ENCODE measurements at regions not wholly inside any gene's neighbourhood (a gene's known extent, or its start where the extent isn't known, plus 50 kb on each side); places are given as distances from the start of the nearest gene placed in this dataset.

DNA sequence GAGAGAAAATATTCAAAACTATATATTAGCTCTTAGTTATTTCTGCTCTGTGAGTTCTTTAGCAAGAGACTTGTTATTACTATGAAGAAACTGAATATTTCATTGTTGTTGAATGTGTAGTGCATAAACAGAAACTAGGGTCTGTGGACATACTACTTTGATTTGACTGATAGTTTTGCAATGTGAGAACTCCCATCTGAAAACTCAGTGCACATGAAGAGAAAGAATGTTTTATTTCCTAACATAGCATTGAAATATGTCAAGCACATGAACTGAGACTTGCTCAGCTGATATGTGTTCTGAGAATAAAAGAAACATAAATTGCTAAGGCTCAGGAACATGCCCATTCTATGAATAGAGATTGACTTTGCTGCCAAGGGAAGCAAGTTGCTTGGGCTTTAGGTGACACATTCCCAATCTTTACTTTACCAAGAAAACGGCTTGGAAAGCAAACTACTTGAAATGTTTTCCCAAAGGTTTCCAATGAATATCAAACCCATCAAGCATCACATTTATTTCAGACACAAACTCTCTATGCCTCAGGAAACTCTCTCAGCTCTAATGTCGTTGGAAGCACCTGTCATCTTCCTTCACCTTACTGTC lies 290.4 kb downstream of the SLC16A7 start:
- Histone ChIP-seq H3K4me2 (replicated peaks; ENCODE audit: extremely low read depth, low read length, poor library complexity, severe bottlenecking) (no peak overlapping the region), H3K36me3 (replicated peaks in 1 of 2; ENCODE audit: control insufficient read depth in 1 of 2, insufficient read depth in 2 of 2, low read length in 2 of 2) (no peaks in the 10 kb centered on the region), H2AFZ (ENCODE audit: insufficient read depth, low read depth, low read length, poor library complexity, severe bottlenecking) (no peak overlapping the region), H3K9ac (ENCODE audit: insufficient read depth, low read length, poor library complexity, severe bottlenecking) (no peak overlapping the region), H3K27me3 (ENCODE audit: control insufficient read depth in 2 of 2, insufficient read depth in 2 of 2, low read length in 2 of 2) (no peaks in the 10 kb centered on the region), H3K4me1 (ENCODE audit: control insufficient read depth in 1 of 2, insufficient read depth in 2 of 2, low read length in 2 of 2) (no peaks in the 10 kb centered on the region), H3K4me3 (replicated peaks in 1 of 3; ENCODE audit: low read depth in 2 of 3, low read length in 3 of 3) (no peak overlapping the region), H3K79me2 (ENCODE audit: insufficient read depth, low read length) (no peaks in the 10 kb centered on the region), H4K20me1 (ENCODE audit: insufficient read depth, low read length) (no peaks in the 10 kb centered on the region), H3K27ac (ENCODE audit: low read depth in 1 of 2, low read length in 2 of 2) (no peak overlapping the region), H3K9me3 (replicated peaks in 1 of 2; ENCODE audit: control insufficient read depth in 1 of 2, insufficient read depth in 1 of 2, low read length in 2 of 2) (no peaks in the 10 kb centered on the region)
- TF ChIP-seq, protein P1, sequence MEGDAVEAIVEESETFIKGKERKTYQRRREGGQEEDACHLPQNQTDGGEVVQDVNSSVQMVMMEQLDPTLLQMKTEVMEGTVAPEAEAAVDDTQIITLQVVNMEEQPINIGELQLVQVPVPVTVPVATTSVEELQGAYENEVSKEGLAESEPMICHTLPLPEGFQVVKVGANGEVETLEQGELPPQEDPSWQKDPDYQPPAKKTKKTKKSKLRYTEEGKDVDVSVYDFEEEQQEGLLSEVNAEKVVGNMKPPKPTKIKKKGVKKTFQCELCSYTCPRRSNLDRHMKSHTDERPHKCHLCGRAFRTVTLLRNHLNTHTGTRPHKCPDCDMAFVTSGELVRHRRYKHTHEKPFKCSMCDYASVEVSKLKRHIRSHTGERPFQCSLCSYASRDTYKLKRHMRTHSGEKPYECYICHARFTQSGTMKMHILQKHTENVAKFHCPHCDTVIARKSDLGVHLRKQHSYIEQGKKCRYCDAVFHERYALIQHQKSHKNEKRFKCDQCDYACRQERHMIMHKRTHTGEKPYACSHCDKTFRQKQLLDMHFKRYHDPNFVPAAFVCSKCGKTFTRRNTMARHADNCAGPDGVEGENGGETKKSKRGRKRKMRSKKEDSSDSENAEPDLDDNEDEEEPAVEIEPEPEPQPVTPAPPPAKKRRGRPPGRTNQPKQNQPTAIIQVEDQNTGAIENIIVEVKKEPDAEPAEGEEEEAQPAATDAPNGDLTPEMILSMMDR (IDR thresholded peaks at IDR 0.05) = no peak
- H3K36me3 Mint-ChIP-seq = no peaks in the 10 kb centered on the region
- no peak overlapping the region for H3K27ac Mint-ChIP-seq
- H3K4me1 Mint-ChIP-seq = no peaks in the 10 kb centered on the region
- H3K9me3 Mint-ChIP-seq = peaks cover 0 to 13% (median 3%) of the 10 kb centered on the region in 7 donors
- no peak for DNase-seq
- peaks cover 0 to 1% (median 0%) of the 10 kb centered on the region in 3 donors for H3K27me3 Mint-ChIP-seq (ENCODE audit: low read depth in 3 of 3)
- WGBS (ENCODE audit: insufficient coverage) = 86% methylated on average over 1 of the region's 2 CpGs
- no peak overlapping the region for H3K4me3 Mint-ChIP-seq
- intact Hi-C loops (cut with micrococcal nuclease) = no loop called here

DNA sequence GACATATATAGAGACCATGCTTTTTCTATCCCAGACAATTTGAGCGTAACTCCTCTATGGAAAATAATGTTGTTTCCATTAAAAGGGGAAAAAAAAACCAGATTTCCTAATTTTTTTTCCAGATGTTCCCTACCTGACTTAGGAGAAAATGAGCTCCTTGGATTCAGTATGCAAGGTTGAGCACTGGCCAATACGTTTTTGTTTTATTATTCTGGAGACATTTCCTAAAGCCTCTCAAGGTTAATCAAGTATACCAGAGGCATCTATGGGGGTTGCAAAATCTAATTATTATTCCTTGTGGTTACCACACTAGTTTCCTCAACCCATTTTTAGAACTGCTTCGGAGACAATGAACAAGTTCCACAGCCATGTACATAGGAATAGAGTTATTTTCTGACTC lies 291.3 kb downstream of the SLC16A7 start:
- Histone ChIP-seq H3K27ac (ENCODE audit: low read depth in 1 of 2, low read length in 2 of 2) (no peak overlapping the region), H3K79me2 (ENCODE audit: insufficient read depth, low read length) (no peaks in the 10 kb centered on the region), H3K9me3 (replicated peaks in 1 of 2; ENCODE audit: control insufficient read depth in 1 of 2, insufficient read depth in 1 of 2, low read length in 2 of 2) (peaks cover 0 to 3% of the 10 kb centered on the region in 2 donors), H2AFZ (ENCODE audit: insufficient read depth, low read depth, low read length, poor library complexity, severe bottlenecking) (no peak overlapping the region), H3K4me1 (ENCODE audit: control insufficient read depth in 1 of 2, insufficient read depth in 2 of 2, low read length in 2 of 2) (no peaks in the 10 kb centered on the region), H3K9ac (ENCODE audit: insufficient read depth, low read length, poor library complexity, severe bottlenecking) (no peak overlapping the region), H3K27me3 (ENCODE audit: control insufficient read depth in 2 of 2, insufficient read depth in 2 of 2, low read length in 2 of 2) (no peaks in the 10 kb centered on the region), H3K4me3 (replicated peaks in 1 of 3; ENCODE audit: low read depth in 2 of 3, low read length in 3 of 3) (no peak overlapping the region), H4K20me1 (ENCODE audit: insufficient read depth, low read length) (no peaks in the 10 kb centered on the region), H3K4me2 (replicated peaks; ENCODE audit: extremely low read depth, low read length, poor library complexity, severe bottlenecking) (no peak overlapping the region), H3K36me3 (replicated peaks in 1 of 2; ENCODE audit: control insufficient read depth in 1 of 2, insufficient read depth in 2 of 2, low read length in 2 of 2) (no peaks in the 10 kb centered on the region)
- TF ChIP-seq, protein P1 (IDR thresholded peaks at IDR 0.05) = no peak
- H3K9me3 Mint-ChIP-seq = peaks cover 0 to 10% (median 3%) of the 10 kb centered on the region in 7 donors
- no CpG with 5 or more reads among the region's 3 CpGs for WGBS (ENCODE audit: insufficient coverage)
- H3K27me3 Mint-ChIP-seq (ENCODE audit: low read depth in 3 of 3) = peaks cover 0 to 1% (median 0%) of the 10 kb centered on the region in 3 donors
- intact Hi-C loops (cut with micrococcal nuclease) = no loop called here
- no peak for DNase-seq
- no peaks in the 10 kb centered on the region for H3K4me1 Mint-ChIP-seq
- no peaks in the 10 kb centered on the region for H3K36me3 Mint-ChIP-seq
- H3K4me3 Mint-ChIP-seq = no peak overlapping the region
- H3K27ac Mint-ChIP-seq = no peak overlapping the region

Data from CD14-positive monocyte (primary cell).